CD4-positive, alpha-beta T cell (primary cell): ENCODE measurements at regions not wholly inside any gene's neighbourhood (a gene's known extent, or its start where the extent isn't known, plus 50 kb on each side); places are given as distances from the start of the nearest gene placed in this dataset.

ENCODE experiments used
- ATAC-seq: fragments of 200-7000 bp; cut with Tn5 transposase; one replicate; pipeline ENCODE4 v1.10.0; 2022; ENCODE audit warnings: mild to moderate bottlenecking; ENCODE audit not compliant: poor library complexity
- CTCF ChIA-PET: fragments of 350-600 bp; sonication (Branson Sonifier 250); formaldehyde crosslinking; loops from one replicate; lab custom pipeline; 2021; ENCODE audit warnings: antibody characterized with exemption, inconsistent platforms; lab: Charles Lee
- POLR2A ChIA-PET: fragments of 350-600 bp; sonication (Branson Sonifier 250); formaldehyde crosslinking; loops from one replicate; lab custom pipeline; 2021; ENCODE audit warnings: antibody characterized with exemption, inconsistent platforms; lab: Charles Lee
- DNase-seq, 14 experiments: peaks; one replicate each; pipeline ENCODE4 v3.0.0-alpha.2; 2013 to 2020; ENCODE audit warnings: mixed read lengths in 2 of 14
- H3K27ac ChIP-seq, 2 donors: one replicate each; pipeline versions ENCODE4 v1.5.1 to v1.7.0; 2013; ENCODE audit warnings: low read length in 2 of 2, low read depth in 1 of 2, mild to moderate bottlenecking in 1 of 2
- H3K27me3 ChIP-seq, 2 experiments: 1 replicate in 1 of 2; 2 replicates in 1 of 2; pipeline versions ENCODE4 v1.6.1 to v1.7.0; 2013; ENCODE audit warnings: low read length in 2 of 2, control low read depth in 1 of 2, mild to moderate bottlenecking in 1 of 2, moderate library complexity in 1 of 2; ENCODE audit not compliant: insufficient read depth in 2 of 2, control insufficient read depth in 1 of 2
- H3K36me3 ChIP-seq: one replicate; pipeline ENCODE4 v1.6.1; 2013; ENCODE audit warnings: low read length, control low read depth; ENCODE audit not compliant: insufficient read depth
- H3K4me1 ChIP-seq: one replicate; pipeline ENCODE4 v1.6.1; 2013; ENCODE audit warnings: low read length, control low read depth; ENCODE audit not compliant: insufficient read depth
- H3K4me3 ChIP-seq: one replicate; pipeline ENCODE4 v1.5.1; 2013; ENCODE audit warnings: mild to moderate bottlenecking, low read length, moderate library complexity
- H3K9me3 ChIP-seq, 2 experiments: 1 replicate in 1 of 2; 2 replicates in 1 of 2; pipeline versions ENCODE4 v1.6.1 to v1.7.0; 2013; ENCODE audit warnings: low read length in 2 of 2, mild to moderate bottlenecking in 2 of 2, control low read depth in 1 of 2, moderate library complexity in 1 of 2; ENCODE audit not compliant: control insufficient read depth in 1 of 2, insufficient read depth in 1 of 2
- H3K27ac Mint-ChIP-seq: one replicate; pipeline ENCODE4 v1.8.0; 2020; ENCODE audit warnings: mixed read lengths
- H3K27me3 Mint-ChIP-seq: one replicate; pipeline ENCODE4 v1.8.0; 2021; ENCODE audit warnings: mixed read lengths
- H3K36me3 Mint-ChIP-seq: one replicate; pipeline ENCODE4 v1.8.0; 2021; ENCODE audit warnings: low read depth, mixed read lengths
- H3K4me1 Mint-ChIP-seq: one replicate; pipeline ENCODE4 v1.8.0; 2021; ENCODE audit warnings: low read depth, mixed read lengths
- H3K4me3 Mint-ChIP-seq: one replicate; pipeline ENCODE4 v1.8.0; 2020; ENCODE audit warnings: mild to moderate bottlenecking, mixed read lengths
- H3K9me3 Mint-ChIP-seq: one replicate; pipeline ENCODE4 v1.8.0; 2020; ENCODE audit warnings: mixed read lengths
- CTCF ChIP-seq: fragments of 200-600 bp; IDR thresholded peaks from one replicate; pipeline ENCODE4 v1.8.0; 2022; ENCODE audit warnings: antibody characterized with exemption, mild to moderate bottlenecking
- intact Hi-C, 2 experiments: fragments of 100-400 bp; cut with DNase I in 1 of 2; cut with micrococcal nuclease in 1 of 2; formaldehyde crosslinking; loops; one replicate each; pipeline versions ENCODE4 v1.15.1 to v1.9.0; 2023 to 2025; cut with DNase I, micrococcal nuclease

- no peak for TF ChIP-seq CTCF
- peaks cover 18% of the 10 kb centered on the region for H3K27me3 Mint-ChIP-seq
- Histone ChIP-seq H3K27ac (no peak overlapping the region), H3K9me3 (peaks cover 0 to 5% of the 10 kb centered on the region in 2 experiments), H3K4me3 (no peak overlapping the region), H3K36me3 (no peaks in the 10 kb centered on the region), H3K27me3 (peaks cover 0 to 2% of the 10 kb centered on the region in 2 experiments), H3K4me1 (no peaks in the 10 kb centered on the region)
- ChIA-PET CTCF (no interaction called here), POLR2A (no interaction called here)
- DNase-seq (peak in 1 of 14 experiments; percentile 17), ATAC-seq (no peak)
- H3K4me3 Mint-ChIP-seq, result no peak overlapping the region
- intact Hi-C loops, result no loop called here
- H3K27ac Mint-ChIP-seq, result no peak overlapping the region
- H3K4me1 Mint-ChIP-seq, result no peaks in the 10 kb centered on the region
- H3K36me3 Mint-ChIP-seq, result no peaks in the 10 kb centered on the region
- no peaks in the 10 kb centered on the region for H3K9me3 Mint-ChIP-seq
These were observed 530.3 kb downstream of the TBC1D22A start for GRCh38 chr22:47292546-47293320.

DNA sequence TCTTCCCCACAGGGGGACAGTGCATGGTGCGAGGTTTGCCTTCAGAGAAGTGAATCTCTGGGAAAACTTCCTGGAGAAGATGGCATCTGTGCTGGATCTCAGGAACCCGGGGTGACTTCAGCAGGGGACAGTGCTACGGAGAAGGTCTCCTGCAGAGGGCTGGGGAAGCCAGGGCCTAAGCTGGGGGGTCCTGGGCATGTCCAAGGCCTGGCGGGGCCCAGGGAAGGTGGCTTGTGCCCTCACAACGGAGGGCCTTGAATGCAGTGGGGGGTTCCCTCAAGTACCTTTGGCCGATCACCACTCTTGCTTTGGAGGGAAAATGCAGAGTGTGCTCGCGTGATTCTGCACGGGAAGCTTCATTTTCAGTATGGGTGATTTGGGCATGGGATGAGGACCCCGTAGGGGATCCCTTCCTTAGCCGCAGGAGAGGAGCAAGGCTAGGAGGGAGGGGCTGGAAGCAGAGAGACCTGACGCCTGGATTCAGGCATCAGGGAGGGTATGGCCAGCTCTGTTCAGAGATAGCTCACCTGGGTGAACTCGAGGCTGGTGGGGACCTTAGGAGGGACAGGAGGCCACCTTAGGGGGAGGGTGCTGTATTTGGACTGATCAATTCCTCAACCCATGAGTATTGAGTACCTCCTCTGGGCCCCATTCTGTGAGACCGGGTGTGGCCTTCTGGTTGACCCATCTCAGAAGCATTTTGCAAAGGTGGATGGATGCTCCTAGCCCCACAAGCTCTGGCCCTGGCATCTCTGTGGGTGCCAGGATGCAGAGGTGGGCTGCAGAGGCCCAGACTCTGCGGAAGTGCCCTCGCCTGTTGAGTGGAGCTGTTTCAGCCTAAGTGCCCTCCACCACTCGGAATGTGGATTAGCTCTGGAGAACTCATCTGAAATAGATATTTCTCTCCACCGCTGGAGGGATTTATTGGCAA, 529.4 kb downstream of the TBC1D22A start:
- DNase-seq, result peak in 1 of 14 experiments; percentile 26
- Histone ChIP-seq H3K9me3 (no peaks in the 10 kb centered on the region), H3K4me1 (no peaks in the 10 kb centered on the region), H3K4me3 (no peak overlapping the region), H3K27ac (no peak overlapping the region), H3K27me3 (peaks cover 0 to 2% of the 10 kb centered on the region in 2 experiments), H3K36me3 (no peaks in the 10 kb centered on the region)
- ChIA-PET POLR2A (no interaction called here), CTCF (no interaction called here)
- no peaks in the 10 kb centered on the region for H3K4me1 Mint-ChIP-seq
- H3K4me3 Mint-ChIP-seq, result no peak overlapping the region
- TF ChIP-seq CTCF, result no peak
- H3K27me3 Mint-ChIP-seq, result peaks cover 20% of the 10 kb centered on the region
- no peak for ATAC-seq
- intact Hi-C loops, result no loop called here
- no peaks in the 10 kb centered on the region for H3K9me3 Mint-ChIP-seq
- H3K27ac Mint-ChIP-seq, result no peak overlapping the region
- H3K36me3 Mint-ChIP-seq, result no peaks in the 10 kb centered on the region

DNA sequence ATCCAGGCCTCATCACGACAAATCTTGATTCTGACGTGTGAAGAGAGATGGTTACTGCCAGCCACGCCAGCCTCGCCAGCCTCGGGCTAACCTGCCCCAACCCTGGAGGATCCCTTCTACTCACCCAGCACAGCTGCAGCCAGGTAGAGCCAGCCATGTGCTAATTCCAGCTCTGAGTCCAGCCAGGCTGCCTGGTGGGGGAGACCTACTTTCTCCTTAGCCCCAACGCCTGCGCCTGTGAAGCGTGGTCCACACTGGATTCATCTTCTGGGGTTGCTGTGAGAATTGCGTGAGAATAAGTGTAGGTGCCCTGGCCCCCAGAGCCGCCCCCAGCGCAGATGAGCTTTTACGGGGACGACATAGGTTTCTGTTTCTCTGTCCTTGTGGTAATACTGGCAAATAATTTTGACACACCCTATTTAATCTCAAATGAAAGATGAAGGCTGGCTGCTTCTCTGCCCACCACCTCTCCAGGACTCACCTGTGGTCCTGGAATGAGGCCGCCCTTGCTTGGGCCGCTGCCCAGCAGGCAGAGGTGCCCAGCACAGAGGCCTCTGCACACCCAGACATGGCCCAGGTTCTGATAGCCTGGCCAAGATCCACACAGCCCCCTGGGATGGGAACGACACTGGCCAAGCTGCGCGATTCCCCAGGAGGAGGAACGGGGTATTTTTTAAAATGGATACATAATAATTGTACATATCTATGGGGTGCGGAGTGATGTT, 528.4 kb downstream of the TBC1D22A start:
- Mint-ChIP-seq H3K9me3 (no peaks in the 10 kb centered on the region), H3K4me3 (no peak overlapping the region), H3K27me3 (peaks cover 20% of the 10 kb centered on the region), H3K36me3 (no peaks in the 10 kb centered on the region), H3K27ac (no peak overlapping the region), H3K4me1 (no peaks in the 10 kb centered on the region)
- CTCF ChIA-PET, result no interaction called here
- ATAC-seq (no peak), DNase-seq (peak in 1 of 14 experiments; percentile 7)
- Histone ChIP-seq H3K27me3 (peaks cover 0 to 2% of the 10 kb centered on the region in 2 experiments), H3K4me3 (no peak overlapping the region), H3K27ac (no peak overlapping the region), H3K9me3 (no peaks in the 10 kb centered on the region), H3K4me1 (no peaks in the 10 kb centered on the region), H3K36me3 (no peaks in the 10 kb centered on the region)
- intact Hi-C loops, result no loop called here
- TF ChIP-seq CTCF, result no peak
- POLR2A ChIA-PET, result interaction anchor here (0.7 kb wide), 1 partner anchor 476 kb away, joined by 3 read pairs; no protein-coding TSS in a partner anchor
